Thyroid gland (tissue), 4 donors: ENCODE measurements at regions not wholly inside any gene's neighbourhood (a gene's known extent, or its start where the extent isn't known, plus 50 kb on each side); places are given as distances from the start of the nearest gene placed in this dataset.

Experiments
- POLR2A ChIP-seq, 2 donors: fragments of 450-650 bp; IDR thresholded peaks; one replicate each; pipeline ENCODE4 v1.6.1; 2017; ENCODE audit warnings: antibody characterized with exemption in 2 of 2, mild to moderate bottlenecking in 2 of 2, moderate library complexity in 1 of 2
- TF ChIP-seq, protein P1 (sequence below), 6 experiments: fragments of 200-600 bp in 3 of 6; fragments of 450-650 bp in 3 of 6; sonication (generic) in 3 of 6; IDR thresholded peaks; one replicate each; pipeline ENCODE4 v1.5.1; 2016 to 2019; ENCODE audit warnings: antibody characterized with exemption in 6 of 6, mild to moderate bottlenecking in 2 of 6, inconsistent platforms in 1 of 6, moderate library complexity in 1 of 6

DNA sequence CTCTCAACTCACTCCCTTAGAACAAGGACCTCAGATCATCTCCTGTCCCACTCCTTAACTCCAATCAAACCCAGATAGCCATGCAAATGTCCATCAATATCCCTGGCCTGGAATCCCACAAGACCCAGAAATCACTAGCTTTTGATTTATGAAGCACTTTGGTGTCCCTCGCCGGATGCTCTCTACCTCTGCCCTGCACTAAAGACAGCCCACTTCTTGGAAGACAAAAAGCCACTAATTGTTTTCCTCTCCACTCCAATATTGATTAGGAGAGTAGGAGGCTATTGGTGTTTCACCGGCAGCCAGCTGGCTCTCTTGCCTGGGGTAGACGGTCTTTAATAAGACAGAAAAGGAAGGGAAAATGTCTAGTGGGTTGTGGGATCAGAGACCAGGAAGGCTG is 221.2 kb downstream of the BUD13 start:
- TF ChIP-seq, protein P1, sequence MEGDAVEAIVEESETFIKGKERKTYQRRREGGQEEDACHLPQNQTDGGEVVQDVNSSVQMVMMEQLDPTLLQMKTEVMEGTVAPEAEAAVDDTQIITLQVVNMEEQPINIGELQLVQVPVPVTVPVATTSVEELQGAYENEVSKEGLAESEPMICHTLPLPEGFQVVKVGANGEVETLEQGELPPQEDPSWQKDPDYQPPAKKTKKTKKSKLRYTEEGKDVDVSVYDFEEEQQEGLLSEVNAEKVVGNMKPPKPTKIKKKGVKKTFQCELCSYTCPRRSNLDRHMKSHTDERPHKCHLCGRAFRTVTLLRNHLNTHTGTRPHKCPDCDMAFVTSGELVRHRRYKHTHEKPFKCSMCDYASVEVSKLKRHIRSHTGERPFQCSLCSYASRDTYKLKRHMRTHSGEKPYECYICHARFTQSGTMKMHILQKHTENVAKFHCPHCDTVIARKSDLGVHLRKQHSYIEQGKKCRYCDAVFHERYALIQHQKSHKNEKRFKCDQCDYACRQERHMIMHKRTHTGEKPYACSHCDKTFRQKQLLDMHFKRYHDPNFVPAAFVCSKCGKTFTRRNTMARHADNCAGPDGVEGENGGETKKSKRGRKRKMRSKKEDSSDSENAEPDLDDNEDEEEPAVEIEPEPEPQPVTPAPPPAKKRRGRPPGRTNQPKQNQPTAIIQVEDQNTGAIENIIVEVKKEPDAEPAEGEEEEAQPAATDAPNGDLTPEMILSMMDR (IDR thresholded peaks at IDR 0.05) = no peak
- TF ChIP-seq POLR2A (IDR thresholded peaks at IDR 0.05) = no peak
